ENCODE measurements at regions not wholly inside any gene's neighbourhood (a gene's known extent, or its start where the extent isn't known, plus 50 kb on each side); places are given as distances from the start of the nearest gene placed in this dataset.

GRCh38 chr6:139638179-139638941 lies 263.9 kb upstream of the CITED2 start:
- H3K4me2 ChIP-seq (ENCODE audit: low read length): no peak overlapping the region
- no peaks in the 10 kb centered on the region for H3K27me3 ChIP-seq (ENCODE audit: insufficient read depth, low read length)
- no peak overlapping the region for H3K4me3 ChIP-seq (ENCODE audit: low read depth, low read length, poor library complexity, severe bottlenecking)
- no peaks in the 10 kb centered on the region for H3K36me3 ChIP-seq (ENCODE audit: insufficient read depth, low read length)
- H3K9ac ChIP-seq (ENCODE audit: low read length): no peak overlapping the region
- no peaks in the 10 kb centered on the region for H3F3A ChIP-seq (ENCODE audit: insufficient read depth, low read length)
- H3K9me2 ChIP-seq (ENCODE audit: low read depth, low read length): no peaks in the 10 kb centered on the region
- H4K20me1 ChIP-seq (ENCODE audit: insufficient read depth, low read length): no peaks in the 10 kb centered on the region
- H3K79me2 ChIP-seq (ENCODE audit: insufficient read depth, low read length): no peaks in the 10 kb centered on the region
- H3K9me3 ChIP-seq (ENCODE audit: low read length): no peaks in the 10 kb centered on the region
- H2AFZ ChIP-seq (ENCODE audit: low read length): no peak overlapping the region
- H3K27ac ChIP-seq (ENCODE audit: low read depth, low read length, poor library complexity, severe bottlenecking): no peak overlapping the region
- TF ChIP-seq CTCF (IDR thresholded peaks at IDR 0.05; ENCODE audit: low read length) (no peak; the same call in 1 of the 2 replicates), EZH2 (IDR thresholded peaks at IDR 0.05; ENCODE audit: borderline replicate concordance, low read length) (no peak)
- H3K4me1 ChIP-seq (ENCODE audit: insufficient read depth, low read length, severe bottlenecking): no peaks in the 10 kb centered on the region

DNA sequence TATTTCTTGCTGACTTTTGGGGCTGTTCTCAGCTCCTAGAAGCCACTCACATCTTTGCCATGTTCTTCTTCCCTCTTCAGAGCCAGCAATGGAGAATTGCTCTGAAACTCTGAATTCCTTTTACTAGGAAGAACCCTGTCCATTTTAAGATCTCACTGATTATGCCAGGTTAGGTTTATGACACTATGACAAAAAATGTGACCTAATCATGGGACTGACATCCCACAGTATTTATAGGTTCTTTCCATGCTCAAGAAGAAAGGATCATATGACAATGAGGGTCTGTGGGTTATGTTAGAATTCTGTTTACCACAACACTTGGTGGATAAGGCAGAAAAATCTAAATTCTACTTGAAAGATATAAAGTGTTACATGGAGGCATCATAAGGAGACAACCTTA lies 263.3 kb upstream of the CITED2 start:
- TF ChIP-seq EZH2 (IDR thresholded peaks at IDR 0.05; ENCODE audit: borderline replicate concordance, low read length) (no peak), CTCF (IDR thresholded peaks at IDR 0.05; ENCODE audit: low read length) (no peak)
- Histone ChIP-seq H3K79me2 (ENCODE audit: insufficient read depth, low read length) (no peaks in the 10 kb centered on the region), H3K9me3 (ENCODE audit: low read length) (no peaks in the 10 kb centered on the region), H4K20me1 (ENCODE audit: insufficient read depth, low read length) (no peaks in the 10 kb centered on the region), H3K9me2 (ENCODE audit: low read depth, low read length) (no peaks in the 10 kb centered on the region), H3K4me3 (ENCODE audit: low read depth, low read length, poor library complexity, severe bottlenecking) (no peak overlapping the region), H3K27me3 (ENCODE audit: insufficient read depth, low read length) (no peaks in the 10 kb centered on the region), H3K36me3 (ENCODE audit: insufficient read depth, low read length) (no peaks in the 10 kb centered on the region), H2AFZ (ENCODE audit: low read length) (no peak overlapping the region), H3K4me2 (ENCODE audit: low read length) (no peak overlapping the region), H3K9ac (ENCODE audit: low read length) (no peak overlapping the region), H3K27ac (ENCODE audit: low read depth, low read length, poor library complexity, severe bottlenecking) (no peak overlapping the region), H3F3A (ENCODE audit: insufficient read depth, low read length) (no peaks in the 10 kb centered on the region), H3K4me1 (ENCODE audit: insufficient read depth, low read length, severe bottlenecking) (no peaks in the 10 kb centered on the region)

DNA sequence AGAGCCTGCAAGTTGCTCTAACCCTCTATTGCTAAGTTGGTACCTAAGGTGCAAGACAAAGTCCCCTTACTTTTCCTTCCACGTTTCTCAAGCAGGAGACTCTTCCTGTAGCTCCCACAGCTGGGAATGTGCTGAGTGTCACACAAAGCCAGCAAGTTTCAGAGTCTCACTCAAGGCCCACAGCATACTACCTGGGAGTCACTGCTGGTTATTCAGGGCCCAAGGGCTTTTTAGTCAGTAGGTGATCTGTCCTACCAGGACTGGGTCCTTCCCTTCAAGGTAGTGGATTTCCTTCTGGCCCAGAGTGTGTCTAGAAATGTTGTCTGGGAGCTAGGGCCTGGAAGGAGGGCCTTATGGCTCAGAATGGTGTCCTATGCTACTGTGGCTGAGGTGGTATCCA lies 261.9 kb upstream of the CITED2 start:
- no peaks in the 10 kb centered on the region for H3K4me1 ChIP-seq (ENCODE audit: insufficient read depth, low read length, severe bottlenecking)
- no peaks in the 10 kb centered on the region for H3K27me3 ChIP-seq (ENCODE audit: insufficient read depth, low read length)
- H3K4me2 ChIP-seq (ENCODE audit: low read length): no peak overlapping the region
- H3K4me3 ChIP-seq (ENCODE audit: low read depth, low read length, poor library complexity, severe bottlenecking): no peak overlapping the region
- H3K79me2 ChIP-seq (ENCODE audit: insufficient read depth, low read length): no peaks in the 10 kb centered on the region
- H3K9me2 ChIP-seq (ENCODE audit: low read depth, low read length): no peaks in the 10 kb centered on the region
- H3K9me3 ChIP-seq (ENCODE audit: low read length): no peaks in the 10 kb centered on the region
- no peaks in the 10 kb centered on the region for H3K36me3 ChIP-seq (ENCODE audit: insufficient read depth, low read length)
- H3F3A ChIP-seq (ENCODE audit: insufficient read depth, low read length): no peaks in the 10 kb centered on the region
- no peak overlapping the region for H3K27ac ChIP-seq (ENCODE audit: low read depth, low read length, poor library complexity, severe bottlenecking)
- no peak overlapping the region for H2AFZ ChIP-seq (ENCODE audit: low read length)
- no peaks in the 10 kb centered on the region for H4K20me1 ChIP-seq (ENCODE audit: insufficient read depth, low read length)
- TF ChIP-seq EZH2 (IDR thresholded peaks at IDR 0.05; ENCODE audit: borderline replicate concordance, low read length) (no peak), CTCF (IDR thresholded peaks at IDR 0.05; ENCODE audit: low read length) (no peak)
- no peak overlapping the region for H3K9ac ChIP-seq (ENCODE audit: low read length)
